ENCODE measurements at regions not wholly inside any gene's neighbourhood (a gene's known extent, or its start where the extent isn't known, plus 50 kb on each side); places are given as distances from the start of the nearest gene placed in this dataset.

DNA sequence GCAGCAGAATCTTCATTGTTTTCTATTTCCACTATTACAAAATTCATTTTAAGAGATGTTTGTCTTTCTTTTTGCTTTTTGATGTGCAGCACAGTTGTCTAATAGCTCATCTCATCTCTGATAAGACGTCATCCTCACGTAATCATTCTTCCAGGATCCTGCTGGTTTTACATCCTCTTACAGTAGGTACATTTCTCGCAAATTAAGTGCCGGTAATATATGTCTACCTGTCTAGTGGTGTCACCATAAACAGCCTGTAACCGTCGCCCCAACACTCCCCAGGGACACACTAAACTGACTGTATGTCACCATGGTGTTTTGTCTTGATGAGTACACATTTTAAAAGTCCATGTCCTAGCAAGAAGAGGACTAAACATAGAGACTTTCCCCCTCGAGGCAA, 94.5 kb upstream of the VSTM2B start:
- TF ChIP-seq EZH2 (IDR thresholded peaks at IDR 0.05) (no peak), CTCF (IDR thresholded peaks at IDR 0.05) (no peak), EZH2phosphoT487 (IDR thresholded peaks at IDR 0.05) (no peak)
